ENCODE measurements at regions not wholly inside any gene's neighbourhood (a gene's known extent, or its start where the extent isn't known, plus 50 kb on each side); places are given as distances from the start of the nearest gene placed in this dataset.
"Not testable (repeated sequence)": the region's sequence is repeated elsewhere in the genome, so short reads cannot be mapped to it uniquely, and the experiment has no call there.

GRCh38 chr6:140174524-140174923, 800.1 kb upstream of the CITED2 start:
- Histone ChIP-seq H3K4me1 (no peaks in the 10 kb centered on the region), H3K4me3 (no peak overlapping the region), H3K9me3 (no peaks in the 10 kb centered on the region), H3K36me3 (replicated peaks) (no peaks in the 10 kb centered on the region), H3K27me3 (ENCODE audit: low read depth) (no peaks in the 10 kb centered on the region; the same call in 1 of the 2 replicates)
- in situ Hi-C loops (cut with MboI; ENCODE audit: low sequenced_read_pairs): no loop called here
- DNase-seq (ENCODE audit: low spot score in 2 of 2): no peak

GRCh38 chr6:140168365-140168764, 793.9 kb upstream of the CITED2 start:
- no peaks in the 10 kb centered on the region for H3K36me3 ChIP-seq (replicated peaks)
- no peaks in the 10 kb centered on the region for H3K9me3 ChIP-seq
- no peak overlapping the region for H3K4me3 ChIP-seq
- in situ Hi-C loops (cut with MboI; ENCODE audit: low sequenced_read_pairs): no loop called here
- no peak for DNase-seq (ENCODE audit: low spot score in 2 of 2)
- H3K27me3 ChIP-seq (ENCODE audit: low read depth): no peaks in the 10 kb centered on the region
- H3K4me1 ChIP-seq: no peaks in the 10 kb centered on the region

- in situ Hi-C loops (cut with MboI; ENCODE audit: low sequenced_read_pairs): no loop called here
- Histone ChIP-seq H3K27me3 (ENCODE audit: low read depth) (no peaks in the 10 kb centered on the region), H3K4me1 (0 out of 2 replicates have a peak, but pooled peaks cover 2% of the 10 kb centered on the region), H3K36me3 (replicated peaks) (no peaks in the 10 kb centered on the region), H3K9me3 (no peaks in the 10 kb centered on the region), H3K4me3 (no peak overlapping the region)
- no peak for DNase-seq (ENCODE audit: low spot score in 2 of 2)
These were observed 786.5 kb upstream of the CITED2 start for GRCh38 chr6:140160909-140161308.

- in situ Hi-C loops (cut with MboI; ENCODE audit: low sequenced_read_pairs): no loop called here
- Histone ChIP-seq H3K36me3 (replicated peaks) (no peaks in the 10 kb centered on the region), H3K9me3 (no peaks in the 10 kb centered on the region), H3K4me3 (no peak overlapping the region), H3K27me3 (ENCODE audit: low read depth) (no peaks in the 10 kb centered on the region), H3K4me1 (peaks cover 6% of the 10 kb centered on the region; the same call in 1 of the 2 replicates)
- no peak for DNase-seq (ENCODE audit: low spot score in 2 of 2)
These were observed 786.0 kb upstream of the CITED2 start for GRCh38 chr6:140160494-140160893.

- Histone ChIP-seq H3K9me3 (no peaks in the 10 kb centered on the region), H3K36me3 (replicated peaks) (no peaks in the 10 kb centered on the region), H3K4me3 (no peak overlapping the region), H3K27me3 (ENCODE audit: low read depth) (no peaks in the 10 kb centered on the region), H3K4me1 (peaks cover 6% of the 10 kb centered on the region; the same call in 1 of the 2 replicates)
- no peak for DNase-seq (ENCODE audit: low spot score in 2 of 2)
- in situ Hi-C loops (cut with MboI; ENCODE audit: low sequenced_read_pairs): no loop called here
These were observed 781.7 kb upstream of the CITED2 start for GRCh38 chr6:140156131-140156530.

GRCh38 chr6:140155451-140156126, 781.1 kb upstream of the CITED2 start:
- in situ Hi-C loops (cut with MboI; ENCODE audit: low sequenced_read_pairs): no loop called here
- H3K4me3 ChIP-seq: no peak overlapping the region
- H3K9me3 ChIP-seq: no peaks in the 10 kb centered on the region
- H3K27me3 ChIP-seq (ENCODE audit: low read depth): no peaks in the 10 kb centered on the region
- DNase-seq (ENCODE audit: low spot score in 2 of 2): peak in 1 of 2 experiments; percentile 16
- no peaks in the 10 kb centered on the region for H3K36me3 ChIP-seq (replicated peaks)
- H3K4me1 ChIP-seq: peaks cover 6% of the 10 kb centered on the region; the same call in 1 of the 2 replicates

- in situ Hi-C loops (cut with MboI; ENCODE audit: low sequenced_read_pairs): no loop called here
- Histone ChIP-seq H3K4me1 (peaks cover 6% of the 10 kb centered on the region; the same call in 1 of the 2 replicates), H3K36me3 (replicated peaks) (no peaks in the 10 kb centered on the region), H3K27me3 (ENCODE audit: low read depth) (no peaks in the 10 kb centered on the region), H3K9me3 (no peaks in the 10 kb centered on the region), H3K4me3 (no peak overlapping the region)
- no peak for DNase-seq (ENCODE audit: low spot score in 2 of 2)
These were observed 779.3 kb upstream of the CITED2 start for GRCh38 chr6:140153703-140154102.

- in situ Hi-C loops (cut with MboI; ENCODE audit: low sequenced_read_pairs); H3K27me3 ChIP-seq (ENCODE audit: low read depth); H3K9me3 ChIP-seq; H3K4me1 ChIP-seq; H3K4me3 ChIP-seq; H3K36me3 ChIP-seq (replicated peaks); DNase-seq (ENCODE audit: low spot score in 2 of 2): not testable (repeated sequence)
These were observed 773.7 kb upstream of the CITED2 start for GRCh38 chr6:140147825-140148814.

- Histone ChIP-seq H3K4me1 (no peaks in the 10 kb centered on the region), H3K9me3 (no peaks in the 10 kb centered on the region), H3K27me3 (ENCODE audit: low read depth) (no peaks in the 10 kb centered on the region), H3K4me3 (no peak overlapping the region), H3K36me3 (replicated peaks) (no peaks in the 10 kb centered on the region)
- in situ Hi-C loops (cut with MboI; ENCODE audit: low sequenced_read_pairs): no loop called here
- DNase-seq (ENCODE audit: low spot score in 2 of 2): no peak
These were observed 766.4 kb upstream of the CITED2 start for GRCh38 chr6:140140891-140141290.

GRCh38 chr6:140138311-140139010, 764.0 kb upstream of the CITED2 start:
- Histone ChIP-seq H3K27me3 (ENCODE audit: low read depth) (no peaks in the 10 kb centered on the region), H3K36me3 (replicated peaks) (no peaks in the 10 kb centered on the region), H3K9me3 (0 out of 2 replicates have a peak, but pooled peaks cover 3% of the 10 kb centered on the region), H3K4me1 (no peaks in the 10 kb centered on the region), H3K4me3 (no peak overlapping the region)
- in situ Hi-C loops (cut with MboI; ENCODE audit: low sequenced_read_pairs): no loop called here
- no peak for DNase-seq (ENCODE audit: low spot score in 2 of 2)

- H3K4me3 ChIP-seq: no peak overlapping the region
These were observed 759.8 kb upstream of the CITED2 start for GRCh38 chr6:140134224-140134623.

GRCh38 chr6:140130074-140130473, 755.6 kb upstream of the CITED2 start:
- in situ Hi-C loops (cut with MboI; ENCODE audit: low sequenced_read_pairs): no loop called here
- no peak for DNase-seq (ENCODE audit: low spot score in 2 of 2)
- H3K9me3 ChIP-seq: peaks cover 6% of the 10 kb centered on the region

More at GRCh38 chr6:140134224-140134623, 759.8 kb upstream of the CITED2 start:
- H3K4me1 ChIP-seq: no peaks in the 10 kb centered on the region
- no peaks in the 10 kb centered on the region for H3K27me3 ChIP-seq (ENCODE audit: low read depth)
- H3K9me3 ChIP-seq: peaks cover 6% of the 10 kb centered on the region; the same call in 1 of the 2 replicates
- in situ Hi-C loops (cut with MboI; ENCODE audit: low sequenced_read_pairs): no loop called here
- no peaks in the 10 kb centered on the region for H3K36me3 ChIP-seq (replicated peaks)
- no peak for DNase-seq (ENCODE audit: low spot score in 2 of 2)

GRCh38 chr6:140124498-140124897, 750.0 kb upstream of the CITED2 start:
- Histone ChIP-seq H3K4me1 (no peaks in the 10 kb centered on the region), H3K36me3 (replicated peaks) (no peaks in the 10 kb centered on the region), H3K27me3 (ENCODE audit: low read depth) (no peaks in the 10 kb centered on the region), H3K9me3 (no peaks in the 10 kb centered on the region; the same call in 1 of the 2 replicates), H3K4me3 (no peak overlapping the region)
- in situ Hi-C loops (cut with MboI; ENCODE audit: low sequenced_read_pairs): no loop called here
- no peak for DNase-seq (ENCODE audit: low spot score in 2 of 2)

More at GRCh38 chr6:140130074-140130473, 755.6 kb upstream of the CITED2 start:
- H3K4me3 ChIP-seq: no peak overlapping the region
- H3K4me1 ChIP-seq: no peaks in the 10 kb centered on the region
- H3K27me3 ChIP-seq (ENCODE audit: low read depth): no peaks in the 10 kb centered on the region
- no peaks in the 10 kb centered on the region for H3K36me3 ChIP-seq (replicated peaks)
